GM12891 (cell line): ENCODE measurements at regions not wholly inside any gene's neighbourhood (a gene's known extent, or its start where the extent isn't known, plus 50 kb on each side); places are given as distances from the start of the nearest gene placed in this dataset.

Experiments
- DNase-seq: peaks from one replicate; pipeline ENCODE4 v3.0.0; 2011; ENCODE audit warnings: low spot score; ENCODE audit not compliant: insufficient read length
- FAIRE-seq: peaks from 2 replicates; lab custom pipeline; 2011; peaks lifted over from hg19 to GRCh38; lab: Jason Lieb, UNC
- PAX5 ChIP-seq: IDR thresholded peaks from 2 replicates; pipeline ENCODE4 v1.6.1; 2011; ENCODE audit warnings: low read length, moderate library complexity, mild to moderate bottlenecking; ENCODE audit not compliant: insufficient read depth, severe bottlenecking
- POLR2A ChIP-seq: IDR thresholded peaks from 2 replicates; pipeline ENCODE4 v1.6.1; 2011; ENCODE audit warnings: low read depth, low read length, control low read depth
- POLR2AphosphoS5 ChIP-seq: IDR thresholded peaks from 2 replicates; pipeline ENCODE4 v1.6.1; 2011; ENCODE audit warnings: low read depth, low read length, control low read depth
- POU2F2 ChIP-seq: IDR thresholded peaks from 2 replicates; pipeline ENCODE4 v1.6.1; 2011; ENCODE audit warnings: low read depth, mild to moderate bottlenecking, control low read depth, low read length, moderate library complexity
- SPI1 ChIP-seq: IDR thresholded peaks from 2 replicates; pipeline ENCODE4 v1.6.1; 2011; ENCODE audit warnings: low read depth, low read length, control low read depth
- TAF1 ChIP-seq: IDR thresholded peaks from 2 replicates; pipeline ENCODE4 v1.6.1; 2011; ENCODE audit warnings: low read depth, low read length, control low read depth

- FAIRE-seq (peak; percentile 45), DNase-seq (no peak)
- no peak for TF ChIP-seq POU2F2
- TF ChIP-seq POLR2AphosphoS5, result no peak
- TF ChIP-seq SPI1, result no peak
- no peak for TF ChIP-seq POLR2A
- no peak for TF ChIP-seq PAX5
- no peak for TF ChIP-seq TAF1
These were observed 99.4 kb upstream of the KLF13 start for GRCh38 chr15:31227235-31227634.

- FAIRE-seq, result peak; percentile 9
- TF ChIP-seq POU2F2 (no peak), SPI1 (peak; percentile 53; the same call in 1 of the 2 replicates), POLR2A (peak; percentile 40; the same call in 1 of the 2 replicates)
- DNase-seq, result no peak
These were observed 98.6 kb upstream of the KLF13 start for GRCh38 chr15:31228011-31228484.

DNA sequence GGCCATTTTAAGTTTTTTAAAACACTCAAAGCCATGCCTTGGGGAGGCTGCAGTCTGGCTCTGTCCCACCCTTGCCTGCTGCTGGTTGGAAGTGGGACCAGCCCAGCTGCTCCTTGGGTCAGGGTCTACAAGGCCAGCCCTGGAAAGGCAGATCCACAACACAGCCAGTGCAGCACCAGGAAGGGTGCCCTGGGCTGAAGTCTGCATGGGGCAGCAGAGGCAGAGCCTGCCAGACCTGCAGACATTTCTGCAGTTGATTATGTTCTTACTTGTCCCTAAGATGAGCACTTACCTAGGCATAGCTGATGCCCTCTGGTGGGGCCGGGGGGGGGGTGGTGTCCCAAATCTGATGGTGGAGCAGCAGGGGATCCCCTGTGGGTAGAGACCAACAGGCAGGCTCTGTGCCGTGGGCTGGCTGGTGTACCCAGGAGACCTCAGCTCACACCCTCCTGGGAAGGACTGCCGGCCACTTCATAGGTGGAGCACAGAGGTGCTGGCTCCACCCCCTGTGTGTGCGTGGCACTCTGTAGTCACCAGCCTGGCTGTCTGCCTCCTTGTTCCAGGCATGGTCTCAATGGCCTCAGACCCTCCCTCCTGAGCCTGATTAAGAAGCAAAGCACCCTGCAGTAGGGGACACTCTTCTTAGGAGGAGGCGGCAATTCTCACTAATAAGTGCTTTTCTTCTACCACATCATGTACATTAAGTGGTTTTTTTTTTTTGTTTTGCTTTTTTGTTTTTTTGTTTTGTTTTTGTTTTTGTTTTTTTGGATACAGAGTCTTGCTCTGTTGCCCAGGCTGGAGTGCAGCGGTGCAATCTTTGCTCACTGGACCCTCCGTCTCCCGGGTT lies 97.4 kb upstream of the KLF13 start:
- TF ChIP-seq POLR2AphosphoS5, result peak; percentile 70
- no peak for TF ChIP-seq SPI1
- TF ChIP-seq POLR2A, result peak; percentile 69; the same call in 1 of the 2 replicates
- TF ChIP-seq POU2F2, result no peak
- DNase-seq (peak; percentile 55), FAIRE-seq (peak; percentile 99)

- DNase-seq, result peak; percentile 63
- FAIRE-seq, result peak; percentile 100
- no peak; the same call in 1 of the 2 replicates for TF ChIP-seq POLR2A
- 0 out of 2 replicates have a peak, but pooled peaks have one; percentile 27 for TF ChIP-seq SPI1
- peak; percentile 99 for TF ChIP-seq PAX5
- TF ChIP-seq POU2F2, result peak; percentile 93
- TF ChIP-seq POLR2AphosphoS5, result peak; percentile 52; the same call in 1 of the 2 replicates
- TF ChIP-seq TAF1, result 0 out of 2 replicates have a peak, but pooled peaks have one; percentile 16
These were observed 95.8 kb upstream of the KLF13 start for GRCh38 chr15:31230630-31231485.

DNA sequence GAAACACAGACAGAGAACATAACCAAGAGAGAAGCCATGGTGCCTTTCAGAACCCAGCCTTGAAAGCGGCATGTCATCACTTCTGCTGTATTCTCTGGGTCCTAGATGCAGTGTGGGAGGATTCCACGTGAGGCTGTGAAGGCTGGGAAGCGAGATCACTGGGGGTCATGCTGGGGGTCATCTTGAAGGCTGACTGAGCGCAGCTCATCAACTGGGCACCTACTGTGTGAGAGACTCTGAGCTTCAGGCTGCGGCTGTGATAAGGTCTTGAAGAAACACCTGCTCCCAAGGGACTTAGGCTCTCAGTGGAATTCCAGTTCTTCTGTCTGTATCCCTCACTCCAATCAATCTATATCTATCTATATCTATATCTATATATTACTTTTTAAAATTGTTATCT lies 91.8 kb upstream of the KLF13 start:
- TF ChIP-seq POLR2A, result no peak
- TF ChIP-seq SPI1, result no peak
- no peak for TF ChIP-seq POLR2AphosphoS5
- no peak for TF ChIP-seq POU2F2
- no peak for TF ChIP-seq TAF1
- no peak for TF ChIP-seq PAX5
- peak; percentile 28 for FAIRE-seq
- no peak for DNase-seq

- TF ChIP-seq POU2F2 (no peak), TAF1 (no peak), SPI1 (no peak), POLR2AphosphoS5 (no peak), PAX5 (no peak), POLR2A (no peak)
- no peak for FAIRE-seq
These were observed 91.1 kb upstream of the KLF13 start for GRCh38 chr15:31235311-31236183.

DNA sequence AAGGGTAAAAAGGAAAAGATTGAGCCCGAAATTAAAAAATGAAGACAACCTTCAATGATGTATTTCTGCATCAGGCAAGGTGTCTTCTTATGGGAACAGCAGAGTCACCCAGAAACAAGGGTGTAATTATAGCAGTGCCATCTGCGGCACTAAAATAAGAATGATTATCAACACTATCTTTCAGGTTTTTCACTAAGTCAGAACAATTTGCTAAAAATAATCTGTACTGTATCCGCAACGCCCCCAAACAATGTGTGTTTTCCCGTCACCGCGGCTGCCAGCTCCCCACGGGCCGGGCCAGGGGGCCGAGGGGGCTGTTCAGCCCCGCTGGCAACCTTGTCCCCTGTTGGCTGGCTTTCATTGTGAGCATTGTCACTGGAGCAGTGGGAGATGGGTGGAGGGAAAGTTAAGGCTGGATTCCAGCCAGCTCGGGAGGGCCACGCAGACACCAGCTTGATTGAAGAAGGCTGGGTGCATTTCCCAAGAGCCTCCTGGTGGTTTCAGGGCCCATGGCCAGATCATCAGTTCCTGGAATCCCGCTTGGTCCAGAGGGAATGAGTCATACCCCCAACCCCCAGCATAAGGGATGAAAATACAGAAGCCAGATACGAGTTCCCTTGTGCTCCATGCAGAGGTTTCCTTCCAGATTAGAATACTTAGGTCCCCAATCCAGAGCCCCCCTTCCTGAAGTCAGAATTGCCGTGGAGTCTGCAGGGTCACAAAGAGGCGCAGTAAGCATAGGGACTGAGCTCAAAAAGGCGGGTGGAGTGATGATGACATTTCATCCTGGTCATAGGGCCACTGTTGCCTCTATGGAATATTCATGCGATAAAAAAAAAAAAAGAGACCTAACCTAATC lies 90.2 kb upstream of the KLF13 start:
- peak; percentile 28 for FAIRE-seq
- DNase-seq, result no peak
- TF ChIP-seq POLR2AphosphoS5 (no peak), POU2F2 (no peak), SPI1 (no peak), POLR2A (no peak), PAX5 (no peak), TAF1 (no peak)

More at GRCh38 chr15:31235311-31236183, 91.1 kb upstream of the KLF13 start:
- DNase-seq, result no peak

GRCh38 chr15:31237043-31237324 lies 89.7 kb upstream of the KLF13 start:
- DNase-seq (no peak), FAIRE-seq (no peak)
- TF ChIP-seq TAF1 (no peak), PAX5 (no peak), POLR2AphosphoS5 (no peak), POU2F2 (no peak), POLR2A (no peak), SPI1 (no peak)
